CD4-positive, alpha-beta T cell (primary cell): ENCODE measurements at regions not wholly inside any gene's neighbourhood (a gene's known extent, or its start where the extent isn't known, plus 50 kb on each side); places are given as distances from the start of the nearest gene placed in this dataset.

Experiments
- ATAC-seq: fragments of 200-7000 bp; cut with Tn5 transposase; one replicate; pipeline ENCODE4 v1.10.0; 2022; ENCODE audit warnings: mild to moderate bottlenecking; ENCODE audit not compliant: poor library complexity
- CTCF ChIA-PET: fragments of 350-600 bp; sonication (Branson Sonifier 250); formaldehyde crosslinking; loops from one replicate; lab custom pipeline; 2021; ENCODE audit warnings: antibody characterized with exemption, inconsistent platforms; lab: Charles Lee
- POLR2A ChIA-PET: fragments of 350-600 bp; sonication (Branson Sonifier 250); formaldehyde crosslinking; loops from one replicate; lab custom pipeline; 2021; ENCODE audit warnings: antibody characterized with exemption, inconsistent platforms; lab: Charles Lee
- DNase-seq, 14 experiments: peaks; one replicate each; pipeline ENCODE4 v3.0.0-alpha.2; 2013 to 2020; ENCODE audit warnings: mixed read lengths in 2 of 14
- H3K27ac ChIP-seq, 2 donors: one replicate each; pipeline versions ENCODE4 v1.5.1 to v1.7.0; 2013; ENCODE audit warnings: low read length in 2 of 2, low read depth in 1 of 2, mild to moderate bottlenecking in 1 of 2
- H3K27me3 ChIP-seq, 2 experiments: 1 replicate in 1 of 2; 2 replicates in 1 of 2; pipeline versions ENCODE4 v1.6.1 to v1.7.0; 2013; ENCODE audit warnings: low read length in 2 of 2, control low read depth in 1 of 2, mild to moderate bottlenecking in 1 of 2, moderate library complexity in 1 of 2; ENCODE audit not compliant: insufficient read depth in 2 of 2, control insufficient read depth in 1 of 2
- H3K36me3 ChIP-seq: one replicate; pipeline ENCODE4 v1.6.1; 2013; ENCODE audit warnings: low read length, control low read depth; ENCODE audit not compliant: insufficient read depth
- H3K4me1 ChIP-seq: one replicate; pipeline ENCODE4 v1.6.1; 2013; ENCODE audit warnings: low read length, control low read depth; ENCODE audit not compliant: insufficient read depth
- H3K4me3 ChIP-seq: one replicate; pipeline ENCODE4 v1.5.1; 2013; ENCODE audit warnings: mild to moderate bottlenecking, low read length, moderate library complexity
- H3K9me3 ChIP-seq, 2 experiments: 1 replicate in 1 of 2; 2 replicates in 1 of 2; pipeline versions ENCODE4 v1.6.1 to v1.7.0; 2013; ENCODE audit warnings: low read length in 2 of 2, mild to moderate bottlenecking in 2 of 2, control low read depth in 1 of 2, moderate library complexity in 1 of 2; ENCODE audit not compliant: control insufficient read depth in 1 of 2, insufficient read depth in 1 of 2
- H3K27ac Mint-ChIP-seq: one replicate; pipeline ENCODE4 v1.8.0; 2020; ENCODE audit warnings: mixed read lengths
- H3K27me3 Mint-ChIP-seq: one replicate; pipeline ENCODE4 v1.8.0; 2021; ENCODE audit warnings: mixed read lengths
- H3K36me3 Mint-ChIP-seq: one replicate; pipeline ENCODE4 v1.8.0; 2021; ENCODE audit warnings: low read depth, mixed read lengths
- H3K4me1 Mint-ChIP-seq: one replicate; pipeline ENCODE4 v1.8.0; 2021; ENCODE audit warnings: low read depth, mixed read lengths
- H3K4me3 Mint-ChIP-seq: one replicate; pipeline ENCODE4 v1.8.0; 2020; ENCODE audit warnings: mild to moderate bottlenecking, mixed read lengths
- H3K9me3 Mint-ChIP-seq: one replicate; pipeline ENCODE4 v1.8.0; 2020; ENCODE audit warnings: mixed read lengths
- CTCF ChIP-seq: fragments of 200-600 bp; IDR thresholded peaks from one replicate; pipeline ENCODE4 v1.8.0; 2022; ENCODE audit warnings: antibody characterized with exemption, mild to moderate bottlenecking
- intact Hi-C, 2 experiments: fragments of 100-400 bp; cut with DNase I in 1 of 2; cut with micrococcal nuclease in 1 of 2; formaldehyde crosslinking; loops; one replicate each; pipeline versions ENCODE4 v1.15.1 to v1.9.0; 2023 to 2025; cut with DNase I, micrococcal nuclease

- intact Hi-C loops: no loop called here
- Mint-ChIP-seq H3K4me1 (peaks cover 17% of the 10 kb centered on the region), H3K9me3 (no peaks in the 10 kb centered on the region), H3K27me3 (no peaks in the 10 kb centered on the region), H3K36me3 (no peaks in the 10 kb centered on the region), H3K4me3 (no peak overlapping the region), H3K27ac (no peak overlapping the region)
- ChIA-PET CTCF (no interaction called here), POLR2A (no interaction called here)
- no peaks in the 10 kb centered on the region for H3K27me3 ChIP-seq
- no peak for TF ChIP-seq CTCF
- peaks cover 12% of the 10 kb centered on the region for H3K4me1 ChIP-seq
- no peaks in the 10 kb centered on the region for H3K36me3 ChIP-seq
- H3K4me3 ChIP-seq: no peak overlapping the region
- no peak overlapping the region for H3K27ac ChIP-seq
- DNase-seq (no peak), ATAC-seq (no peak)
- H3K9me3 ChIP-seq: no peaks in the 10 kb centered on the region
Observed at GRCh38 chr13:42409075-42409474, 137.1 kb downstream of the AKAP11 start.

DNA sequence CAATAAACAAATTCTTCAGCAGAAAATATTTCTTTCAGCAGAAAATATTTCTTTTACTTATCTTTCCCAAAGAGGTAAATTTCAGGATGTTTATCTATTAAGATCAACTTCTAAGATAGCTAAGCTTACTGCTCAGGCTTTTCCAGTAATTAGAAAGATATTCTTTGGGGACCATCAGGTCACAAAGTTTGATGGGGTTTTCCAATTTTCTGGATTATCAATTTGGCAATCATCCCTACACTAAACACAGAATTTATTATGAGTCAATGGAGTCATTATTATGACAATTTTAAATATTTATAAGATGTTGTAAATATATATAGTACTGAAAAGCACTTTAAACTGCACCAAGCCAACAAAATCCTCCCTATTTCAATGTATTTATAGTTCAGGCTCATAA is 137.6 kb downstream of the AKAP11 start:
- Mint-ChIP-seq H3K27me3 (no peaks in the 10 kb centered on the region), H3K4me1 (peaks cover 17% of the 10 kb centered on the region), H3K27ac (no peak overlapping the region), H3K9me3 (no peaks in the 10 kb centered on the region), H3K4me3 (no peak overlapping the region), H3K36me3 (no peaks in the 10 kb centered on the region)
- no peak for DNase-seq
- Histone ChIP-seq H3K4me1 (peaks cover 12% of the 10 kb centered on the region), H3K4me3 (no peak overlapping the region), H3K27me3 (no peaks in the 10 kb centered on the region), H3K27ac (no peak overlapping the region), H3K9me3 (no peaks in the 10 kb centered on the region), H3K36me3 (no peaks in the 10 kb centered on the region)
- no peak for ATAC-seq
- TF ChIP-seq CTCF: no peak
- intact Hi-C loops: no loop called here
- POLR2A ChIA-PET: no interaction called here
- CTCF ChIA-PET: no interaction called here

DNA sequence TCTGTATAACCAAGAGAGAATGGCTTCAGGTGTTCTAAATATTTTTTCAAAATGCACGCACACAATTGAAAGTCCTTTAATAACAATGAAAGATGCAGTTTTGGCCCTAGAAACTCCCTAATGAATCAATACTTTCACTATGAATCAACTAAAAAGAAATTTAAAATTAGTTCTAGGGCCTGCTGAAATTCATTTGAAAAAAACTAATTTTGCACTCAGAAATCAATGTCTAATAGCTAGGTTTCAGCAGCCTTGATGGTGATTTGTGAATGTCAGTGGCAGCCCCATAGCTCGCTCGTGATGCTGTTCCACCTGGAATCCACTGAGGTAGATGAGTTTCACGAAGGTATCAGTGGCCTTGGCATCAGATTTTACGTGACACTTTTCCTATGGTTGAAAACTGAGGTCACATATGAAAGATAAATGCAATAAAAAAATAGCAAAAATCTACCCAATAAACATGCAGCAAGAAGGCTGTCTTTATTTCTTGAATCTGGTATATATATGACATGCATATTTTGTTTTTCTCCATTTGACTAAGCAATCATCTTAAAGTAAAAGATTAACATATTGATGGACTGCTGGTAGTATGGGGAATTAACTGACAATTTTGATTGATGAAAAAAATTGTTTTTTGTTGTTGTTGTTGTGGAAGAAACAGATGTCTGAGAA is 141.0 kb downstream of the AKAP11 start:
- TF ChIP-seq CTCF: no peak
- Histone ChIP-seq H3K27ac (no peak overlapping the region), H3K4me1 (no peaks in the 10 kb centered on the region), H3K4me3 (no peak overlapping the region), H3K36me3 (no peaks in the 10 kb centered on the region), H3K9me3 (no peaks in the 10 kb centered on the region), H3K27me3 (no peaks in the 10 kb centered on the region)
- ChIA-PET POLR2A (no interaction called here), CTCF (no interaction called here)
- intact Hi-C loops: loop anchor here in 1 of 2 experiments (5.0 kb wide), 1 partner anchor 46 kb away; no protein-coding TSS in a partner anchor
- Mint-ChIP-seq H3K4me3 (no peak overlapping the region), H3K4me1 (no peaks in the 10 kb centered on the region), H3K27me3 (no peaks in the 10 kb centered on the region), H3K9me3 (no peaks in the 10 kb centered on the region), H3K36me3 (no peaks in the 10 kb centered on the region), H3K27ac (no peak overlapping the region)
- ATAC-seq: no peak
- DNase-seq: no peak
